Thoracic aorta (tissue), 2 donors: ENCODE measurements at regions not wholly inside any gene's neighbourhood (a gene's known extent, or its start where the extent isn't known, plus 50 kb on each side); places are given as distances from the start of the nearest gene placed in this dataset.
"Not testable (repeated sequence)": the region's sequence is repeated elsewhere in the genome, so short reads cannot be mapped to it uniquely, and the experiment has no call there.

ENCODE experiments used
- ATAC-seq: fragments of 150-250 bp; one replicate; pipeline ENCODE4 v1.8.0; 2017; ENCODE audit warnings: low read depth; ENCODE audit not compliant: insufficient number of reproducible peaks, low FRiP score
- DNase-seq: peaks from one replicate; pipeline ENCODE4 v3.0.0-alpha.2; 2020; ENCODE audit warnings: low spot score
- H3K27ac ChIP-seq, 2 donors: fragments of 200-600 bp; sonication (generic); 1 replicate in 1 of 2; 2 replicates in 1 of 2; pipeline ENCODE4 v1.5.1; 2016; ENCODE audit warnings: mild to moderate bottlenecking in 2 of 2, moderate library complexity in 2 of 2
- H3K27me3 ChIP-seq: fragments of 200-600 bp; sonication (generic); replicated peaks from 2 replicates; pipeline ENCODE4 v1.6.0; 2016; ENCODE audit warnings: mild to moderate bottlenecking; ENCODE audit not compliant: insufficient read depth
- H3K36me3 ChIP-seq: fragments of 200-600 bp; sonication (generic); one replicate; pipeline ENCODE4 v1.5.1; 2016
- H3K4me1 ChIP-seq, 2 donors: fragments of 200-600 bp; sonication (generic); 1 replicate in 1 of 2; 2 replicates in 1 of 2; pipeline versions ENCODE4 v1.5.1 to v1.6.0; 2016; ENCODE audit warnings: low read depth in 2 of 2, mild to moderate bottlenecking in 1 of 2; ENCODE audit not compliant: control insufficient read depth in 1 of 2
- H3K4me3 ChIP-seq: fragments of 200-600 bp; sonication (generic); 2 replicates; pipeline ENCODE4 v1.5.1; 2016; ENCODE audit warnings: mild to moderate bottlenecking
- H3K9me3 ChIP-seq: fragments of 200-600 bp; sonication (generic); 2 replicates; pipeline ENCODE4 v1.5.1; 2016
- TF ChIP-seq, protein P1 (sequence below): fragments of 200-600 bp; sonication (generic); IDR thresholded peaks from one replicate; pipeline ENCODE4 v1.5.1; 2019; ENCODE audit warnings: antibody characterized with exemption

DNA sequence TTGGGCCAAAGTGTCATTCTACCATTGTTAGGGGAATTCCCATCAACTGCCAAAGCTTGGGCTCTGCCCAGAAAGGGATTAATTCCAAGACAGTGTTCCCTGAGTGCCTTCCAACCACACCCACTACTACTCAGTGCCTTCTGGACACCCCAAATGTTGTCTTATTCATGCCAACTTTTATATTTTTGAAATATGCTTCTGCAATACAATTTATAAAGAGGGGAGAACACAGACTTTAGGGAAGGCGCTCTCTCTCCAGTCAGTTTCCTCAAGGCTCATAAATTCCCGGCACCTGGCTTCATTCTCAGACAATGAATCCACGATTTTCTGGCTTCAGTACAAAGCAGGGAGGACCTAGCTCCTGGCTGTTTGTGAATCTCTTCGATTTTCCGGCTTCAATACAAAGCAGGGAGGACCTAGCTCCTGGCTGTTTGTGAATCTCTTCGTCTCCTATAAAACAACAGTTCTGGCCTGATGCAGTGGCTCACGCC, 120.1 kb upstream of the MYO10 start:
- Histone ChIP-seq H3K27ac (no peak overlapping the region), H3K9me3 (no peaks in the 10 kb centered on the region), H3K4me3 (no peak overlapping the region), H3K4me1 (no peaks in the 10 kb centered on the region), H3K36me3 (no peaks in the 10 kb centered on the region), H3K27me3 (no peaks in the 10 kb centered on the region)
- no peak for DNase-seq
- TF ChIP-seq, protein P1, sequence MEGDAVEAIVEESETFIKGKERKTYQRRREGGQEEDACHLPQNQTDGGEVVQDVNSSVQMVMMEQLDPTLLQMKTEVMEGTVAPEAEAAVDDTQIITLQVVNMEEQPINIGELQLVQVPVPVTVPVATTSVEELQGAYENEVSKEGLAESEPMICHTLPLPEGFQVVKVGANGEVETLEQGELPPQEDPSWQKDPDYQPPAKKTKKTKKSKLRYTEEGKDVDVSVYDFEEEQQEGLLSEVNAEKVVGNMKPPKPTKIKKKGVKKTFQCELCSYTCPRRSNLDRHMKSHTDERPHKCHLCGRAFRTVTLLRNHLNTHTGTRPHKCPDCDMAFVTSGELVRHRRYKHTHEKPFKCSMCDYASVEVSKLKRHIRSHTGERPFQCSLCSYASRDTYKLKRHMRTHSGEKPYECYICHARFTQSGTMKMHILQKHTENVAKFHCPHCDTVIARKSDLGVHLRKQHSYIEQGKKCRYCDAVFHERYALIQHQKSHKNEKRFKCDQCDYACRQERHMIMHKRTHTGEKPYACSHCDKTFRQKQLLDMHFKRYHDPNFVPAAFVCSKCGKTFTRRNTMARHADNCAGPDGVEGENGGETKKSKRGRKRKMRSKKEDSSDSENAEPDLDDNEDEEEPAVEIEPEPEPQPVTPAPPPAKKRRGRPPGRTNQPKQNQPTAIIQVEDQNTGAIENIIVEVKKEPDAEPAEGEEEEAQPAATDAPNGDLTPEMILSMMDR = no peak
- no peak for ATAC-seq

GRCh38 chr5:17058438-17058837, 122.3 kb upstream of the MYO10 start:
- ATAC-seq = no peak
- H3K4me3 ChIP-seq = no peak overlapping the region
- H3K27me3 ChIP-seq = no peaks in the 10 kb centered on the region
- H3K4me1 ChIP-seq = no peaks in the 10 kb centered on the region
- H3K36me3 ChIP-seq = no peaks in the 10 kb centered on the region
- H3K9me3 ChIP-seq = no peaks in the 10 kb centered on the region
- DNase-seq = no peak
- H3K27ac ChIP-seq = no peak overlapping the region
- TF ChIP-seq, protein P1 = no peak

DNA sequence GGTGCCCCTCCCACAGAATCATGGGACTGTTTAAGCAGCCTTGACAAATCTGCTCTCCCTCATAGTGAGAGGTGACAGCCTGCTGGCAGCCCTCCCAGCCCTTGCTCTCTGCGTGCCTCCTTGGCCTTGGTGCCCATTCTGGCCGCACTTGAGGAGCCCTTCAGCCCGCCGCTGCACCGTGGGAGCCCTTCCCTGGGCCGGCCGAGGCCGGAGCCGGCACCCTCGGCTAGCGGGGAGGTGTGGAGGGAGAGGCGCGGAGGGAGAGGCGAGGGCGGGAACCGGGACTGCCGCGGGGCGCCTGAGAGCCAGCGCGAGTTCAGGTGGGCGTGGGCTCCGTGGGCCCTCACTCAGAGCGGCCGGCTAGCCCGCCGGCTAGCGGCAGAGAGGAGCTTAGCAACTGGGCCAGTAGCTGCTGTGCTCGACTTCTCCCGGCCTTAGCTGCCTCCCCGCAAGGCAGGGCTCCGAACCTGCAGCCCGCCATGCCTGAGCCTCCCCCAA, 125.9 kb upstream of the MYO10 start:
- no peaks in the 10 kb centered on the region for H3K9me3 ChIP-seq
- H3K36me3 ChIP-seq = no peaks in the 10 kb centered on the region
- TF ChIP-seq, protein P1 = no peak
- H3K4me3 ChIP-seq = no peak overlapping the region
- DNase-seq = no peak
- ATAC-seq = no peak
- peaks cover 0 to 10% of the 10 kb centered on the region in 2 donors for H3K4me1 ChIP-seq
- no peak overlapping the region for H3K27ac ChIP-seq
- H3K27me3 ChIP-seq = no peaks in the 10 kb centered on the region

- H3K27me3 ChIP-seq, H3K36me3 ChIP-seq, H3K4me3 ChIP-seq, ATAC-seq, H3K9me3 ChIP-seq, H3K4me1 ChIP-seq, H3K27ac ChIP-seq, DNase-seq: not testable (repeated sequence)
Observed at GRCh38 chr5:17062741-17063140, 126.7 kb upstream of the MYO10 start.

- no peaks in the 10 kb centered on the region for H3K36me3 ChIP-seq
- no peak overlapping the region for H3K4me3 ChIP-seq
- H3K27me3 ChIP-seq = no peaks in the 10 kb centered on the region
- TF ChIP-seq, protein P1 = no peak
- H3K4me1 ChIP-seq = peaks cover 0 to 10% of the 10 kb centered on the region in 2 donors
- no peak for ATAC-seq
- H3K9me3 ChIP-seq = no peaks in the 10 kb centered on the region
- DNase-seq = no peak
- H3K27ac ChIP-seq = no peak overlapping the region
Observed at GRCh38 chr5:17064241-17064640, 128.2 kb upstream of the MYO10 start.

DNA sequence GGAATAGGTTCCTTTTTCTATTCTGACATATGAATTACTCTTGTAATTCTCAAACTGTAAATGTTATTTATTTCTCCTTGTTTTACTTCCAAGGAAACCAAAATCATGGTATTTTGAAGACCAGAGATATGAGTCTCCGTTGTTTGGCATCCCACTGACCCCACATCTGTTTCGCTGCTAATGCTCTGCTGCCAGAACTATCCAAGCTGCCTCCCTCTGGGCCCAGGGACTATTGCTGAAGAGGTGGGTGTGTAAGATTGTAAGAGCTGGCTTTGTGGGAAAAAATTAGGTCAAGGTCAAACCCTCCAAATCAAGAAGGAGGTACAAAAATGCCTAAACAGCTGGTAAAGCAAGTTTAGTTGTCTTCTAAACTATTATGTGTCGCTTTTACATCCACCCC, 129.4 kb upstream of the MYO10 start:
- Histone ChIP-seq H3K27ac (no peak overlapping the region), H3K27me3 (no peaks in the 10 kb centered on the region), H3K9me3 (no peaks in the 10 kb centered on the region), H3K4me3 (no peak overlapping the region), H3K36me3 (no peaks in the 10 kb centered on the region), H3K4me1 (peaks cover 0 to 10% of the 10 kb centered on the region in 2 donors)
- TF ChIP-seq, protein P1 = no peak
- no peak for ATAC-seq
- DNase-seq = no peak

DNA sequence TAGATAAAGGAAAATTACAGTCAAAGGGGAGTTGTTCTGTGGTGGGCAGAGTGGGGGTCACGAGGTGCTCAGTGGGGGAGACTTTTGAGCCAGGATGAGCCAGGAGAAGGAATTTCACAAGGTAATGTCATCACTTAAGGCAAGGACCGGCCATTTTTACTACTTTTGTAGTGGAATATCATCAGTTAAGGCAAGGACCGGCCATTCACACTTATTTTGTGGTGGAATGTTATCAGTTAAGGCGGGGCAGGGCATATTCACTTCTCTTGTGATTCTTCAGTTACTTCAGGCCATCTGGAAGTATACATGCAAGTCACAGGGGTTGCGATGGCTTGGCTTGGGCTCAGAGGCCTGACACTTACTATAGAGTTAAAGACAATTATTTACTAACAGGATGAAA, 129.9 kb upstream of the MYO10 start:
- H3K4me3 ChIP-seq, H3K27ac ChIP-seq, H3K4me1 ChIP-seq, ATAC-seq, H3K27me3 ChIP-seq, H3K36me3 ChIP-seq, H3K9me3 ChIP-seq, DNase-seq: not testable (repeated sequence)
